GM21381 (cell line): ENCODE measurements at regions not wholly inside any gene's neighbourhood (a gene's known extent, or its start where the extent isn't known, plus 50 kb on each side); places are given as distances from the start of the nearest gene placed in this dataset.
"Not testable (repeated sequence)": the region's sequence is repeated elsewhere in the genome, so short reads cannot be mapped to it uniquely, and the experiment has no call there.

ENCODE experiments used
- ATAC-seq: cut with Tn5 transposase; IDR thresholded peaks from one replicate; pipeline ENCODE4 v1.9.1; 2021; ENCODE audit warnings: mild to moderate bottlenecking, moderate library complexity; ENCODE audit not compliant: unreplicated experiment

- no peak for ATAC-seq
These were observed 52.4 kb upstream of the GNAI1 start for GRCh38 chr7:80082213-80082612.

- ATAC-seq = no peak
These were observed 55.7 kb upstream of the GNAI1 start for GRCh38 chr7:80078886-80079285.

GRCh38 chr7:80078159-80078731 is 56.4 kb upstream of the GNAI1 start:
- no peak for ATAC-seq

- ATAC-seq = no peak
These were observed 64.2 kb upstream of the GNAI1 start for GRCh38 chr7:80070391-80070790.

- ATAC-seq = no peak
These were observed 68.0 kb upstream of the GNAI1 start for GRCh38 chr7:80066639-80067038.

- ATAC-seq = no peak
These were observed 70.8 kb upstream of the GNAI1 start for GRCh38 chr7:80063834-80064233.

- no peak for ATAC-seq
These were observed 74.3 kb upstream of the GNAI1 start for GRCh38 chr7:80060218-80060806.

- no peak for ATAC-seq
These were observed 77.1 kb upstream of the GNAI1 start for GRCh38 chr7:80057488-80057887.

GRCh38 chr7:80054356-80054755 is 80.3 kb upstream of the GNAI1 start:
- no peak for ATAC-seq

GRCh38 chr7:80053124-80053523 is 81.5 kb upstream of the GNAI1 start:
- no peak for ATAC-seq

GRCh38 chr7:80047856-80048459 is 86.7 kb upstream of the GNAI1 start:
- ATAC-seq = no peak

GRCh38 chr7:80047032-80047431 is 87.6 kb upstream of the GNAI1 start:
- no peak for ATAC-seq

GRCh38 chr7:80044796-80045195 is 89.8 kb upstream of the GNAI1 start:
- ATAC-seq = no peak

GRCh38 chr7:80040752-80041151 is 93.9 kb upstream of the GNAI1 start:
- no peak for ATAC-seq

- ATAC-seq = no peak
These were observed 94.3 kb upstream of the GNAI1 start for GRCh38 chr7:80040335-80040734.

- no peak for ATAC-seq
These were observed 95.3 kb upstream of the GNAI1 start for GRCh38 chr7:80039251-80039884.

- no peak for ATAC-seq
These were observed 96.9 kb upstream of the GNAI1 start for GRCh38 chr7:80037689-80038088.

- ATAC-seq = no peak
These were observed 98.5 kb upstream of the GNAI1 start for GRCh38 chr7:80036107-80036506.

GRCh38 chr7:80028717-80029116 is 105.9 kb upstream of the GNAI1 start:
- ATAC-seq = no peak

- ATAC-seq = no peak
These were observed 106.9 kb upstream of the GNAI1 start for GRCh38 chr7:80027611-80028173.

GRCh38 chr7:80026766-80027165 is 107.9 kb upstream of the GNAI1 start:
- ATAC-seq = no peak

GRCh38 chr7:80020277-80020676 is 114.4 kb upstream of the GNAI1 start:
- not testable (repeated sequence) for ATAC-seq
